Heart left ventricle (tissue), 13 donors: ENCODE measurements at regions not wholly inside any gene's neighbourhood (a gene's known extent, or its start where the extent isn't known, plus 50 kb on each side); places are given as distances from the start of the nearest gene placed in this dataset.

ENCODE experiments used
- POLR2A ChIP-seq, 2 donors: fragments of 450-650 bp; IDR thresholded peaks; one replicate each; pipeline ENCODE4 v1.6.1; 2017; ENCODE audit warnings: antibody characterized with exemption in 2 of 2, mild to moderate bottlenecking in 2 of 2, moderate library complexity in 2 of 2
- TF ChIP-seq, protein P1 (sequence below), 12 donors: fragments of 200-600 bp; sonication (generic) in 4 of 12; IDR thresholded peaks; one replicate each; pipeline versions ENCODE4 v1.5.0 to v1.8.0; 2018 to 2022; ENCODE audit warnings: antibody characterized with exemption in 12 of 12, mild to moderate bottlenecking in 5 of 12
- donor health status: ischemic (EF 13 %, LVEDD 7.1; RV severe dilation, severe dysfunction).
- donor health status: DM: no; HTN: yes; CAD: no.
- donor health status: DM: no; HTN: no; CAD: no.
- donor health status: ischemic (EF 25% LVEDD 6.9; RV normal size, moderate dysfunction).
- donor health status: ischemic (EF 25% LVEDD 5.7; RV mildly dilated, moderate dysfunction).
- donor health status: ischemic (EF 35%, LVEDD 5.7; RV mildly dilated, moderate dysfunction).
- donor health status: nonischemic (EF 11% LVEDD 7.7; RV severe dilation, severe dysfunction).
- donor health status: DM: yes; HTN: yes; CAD: no.
- donor health status: PGD.
- donor health status: ischemic (EF 29% LVEDD 5.4; RV normal size, mild dysfunction).
- donor health status: nonischemic (EF 23%, LVEDD 6.1; RV moderate dilation, normal function).

DNA sequence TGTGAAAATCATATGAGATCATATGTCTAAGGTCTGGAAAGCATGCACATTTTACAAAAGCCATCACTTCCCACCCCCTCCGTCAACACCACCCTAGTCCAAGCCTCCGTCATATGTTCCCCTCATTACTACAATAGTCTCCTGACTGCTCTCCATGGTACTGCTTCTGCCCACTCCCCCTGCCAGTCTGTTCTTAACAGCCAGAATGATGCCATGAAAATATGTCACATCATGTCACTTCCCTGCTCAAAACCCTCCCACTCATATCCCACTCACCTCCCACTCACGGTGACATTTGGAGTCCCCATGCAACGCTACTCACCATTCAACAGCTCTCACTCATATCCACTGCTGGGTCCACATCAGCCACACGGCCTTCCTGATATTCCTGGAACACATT lies 432.3 kb downstream of the XYLT1 start:
- TF ChIP-seq, protein P1, sequence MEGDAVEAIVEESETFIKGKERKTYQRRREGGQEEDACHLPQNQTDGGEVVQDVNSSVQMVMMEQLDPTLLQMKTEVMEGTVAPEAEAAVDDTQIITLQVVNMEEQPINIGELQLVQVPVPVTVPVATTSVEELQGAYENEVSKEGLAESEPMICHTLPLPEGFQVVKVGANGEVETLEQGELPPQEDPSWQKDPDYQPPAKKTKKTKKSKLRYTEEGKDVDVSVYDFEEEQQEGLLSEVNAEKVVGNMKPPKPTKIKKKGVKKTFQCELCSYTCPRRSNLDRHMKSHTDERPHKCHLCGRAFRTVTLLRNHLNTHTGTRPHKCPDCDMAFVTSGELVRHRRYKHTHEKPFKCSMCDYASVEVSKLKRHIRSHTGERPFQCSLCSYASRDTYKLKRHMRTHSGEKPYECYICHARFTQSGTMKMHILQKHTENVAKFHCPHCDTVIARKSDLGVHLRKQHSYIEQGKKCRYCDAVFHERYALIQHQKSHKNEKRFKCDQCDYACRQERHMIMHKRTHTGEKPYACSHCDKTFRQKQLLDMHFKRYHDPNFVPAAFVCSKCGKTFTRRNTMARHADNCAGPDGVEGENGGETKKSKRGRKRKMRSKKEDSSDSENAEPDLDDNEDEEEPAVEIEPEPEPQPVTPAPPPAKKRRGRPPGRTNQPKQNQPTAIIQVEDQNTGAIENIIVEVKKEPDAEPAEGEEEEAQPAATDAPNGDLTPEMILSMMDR (IDR thresholded peaks at IDR 0.05) = no peak
- TF ChIP-seq POLR2A (IDR thresholded peaks at IDR 0.05) = no peak
